SU-DHL-6 (cell line): ENCODE measurements at regions not wholly inside any gene's neighbourhood (a gene's known extent, or its start where the extent isn't known, plus 50 kb on each side); places are given as distances from the start of the nearest gene placed in this dataset.

Experiments
- H2AFZ ChIP-seq: fragments of 200-600 bp; sonication (generic); 2 replicates; pipeline ENCODE4 v1.6.1; 2014; ENCODE audit warnings: low read depth, mild to moderate bottlenecking, moderate library complexity, mixed read lengths, antibody characterized with exemption, low read length; ENCODE audit not compliant: severe bottlenecking
- H3F3A ChIP-seq: fragments of 200-600 bp; shearing (Covaris generic); 2 replicates; pipeline ENCODE4 v1.6.0; 2016; ENCODE audit warnings: antibody characterized with exemption, mild to moderate bottlenecking; ENCODE audit not compliant: insufficient read depth
- H3K27ac ChIP-seq: fragments of 200-600 bp; sonication (generic); 2 replicates; pipeline ENCODE4 v1.5.1; 2016; ENCODE audit warnings: low read depth, mild to moderate bottlenecking, low read length, moderate library complexity, mixed read lengths
- H3K27me3 ChIP-seq: fragments of 200-600 bp; sonication (generic), shearing (Covaris generic); 2 replicates; pipeline ENCODE4 v1.6.0; 2014; ENCODE audit warnings: mild to moderate bottlenecking, low read length
- H3K36me3 ChIP-seq: fragments of 200-600 bp; sonication (generic); 2 replicates; pipeline ENCODE4 v1.6.1; 2014; ENCODE audit warnings: mild to moderate bottlenecking, low read length, mixed read lengths
- H3K4me2 ChIP-seq: fragments of 300-600, 200-600 bp; shearing (Covaris generic), sonication (generic); 2 replicates; pipeline ENCODE4 v1.6.0; 2014; ENCODE audit warnings: low read length, low read depth, mild to moderate bottlenecking; ENCODE audit not compliant: poor library complexity, severe bottlenecking
- H3K4me3 ChIP-seq: fragments of 200-600 bp; sonication (generic); 2 replicates; pipeline ENCODE4 v1.5.1; 2014; ENCODE audit warnings: antibody characterized with exemption, low read length, mild to moderate bottlenecking, mixed read lengths; ENCODE audit not compliant: insufficient read depth, poor library complexity, severe bottlenecking
- H3K79me2 ChIP-seq: fragments of 200-600 bp; sonication (generic); 2 replicates; pipeline ENCODE4 v1.6.1; 2014; ENCODE audit warnings: mild to moderate bottlenecking, low read length, moderate library complexity; ENCODE audit not compliant: insufficient read depth
- H3K9ac ChIP-seq: fragments of 200-600 bp; sonication (generic); 2 replicates; pipeline ENCODE4 v1.7.0; 2014; ENCODE audit warnings: mild to moderate bottlenecking, low read length
- H3K9me2 ChIP-seq: fragments of 200-600 bp; sonication (generic); replicated peaks from 2 replicates; pipeline ENCODE4 v1.6.1; 2014; ENCODE audit warnings: low read length; ENCODE audit not compliant: insufficient read depth
- H3K9me3 ChIP-seq: fragments of 200-600 bp; sonication (generic); 2 replicates; pipeline ENCODE4 v1.6.1; 2014; ENCODE audit warnings: low read length, mixed read lengths; ENCODE audit not compliant: insufficient read depth
- H4K20me1 ChIP-seq: fragments of 200-600 bp; sonication (generic); 2 replicates; pipeline ENCODE4 v1.6.1; 2014; ENCODE audit warnings: low read depth, mild to moderate bottlenecking, antibody characterized with exemption, low read length, moderate library complexity, mixed read lengths
- CTCF ChIP-seq: fragments of 200-600 bp; sonication (generic); IDR thresholded peaks from one replicate; pipeline ENCODE4 v1.5.1; 2017; ENCODE audit warnings: antibody characterized with exemption, mild to moderate bottlenecking, low read length, moderate library complexity; ENCODE audit not compliant: insufficient read depth, poor library complexity, severe bottlenecking
- EZH2phosphoT487 ChIP-seq: fragments of 200-600 bp; sonication (generic), shearing (Covaris generic); conservative IDR thresholded peaks from 2 replicates; pipeline ENCODE4 v1.6.1; 2018; ENCODE audit warnings: mild to moderate bottlenecking, antibody characterized with exemption, low read length, moderate library complexity, mixed read lengths

- no peak for TF ChIP-seq CTCF
- TF ChIP-seq EZH2phosphoT487: no peak
- H3K9ac ChIP-seq: no peak overlapping the region
- H3K9me2 ChIP-seq: no peaks in the 10 kb centered on the region
- H3K4me3 ChIP-seq: no peak overlapping the region
- H3K27me3 ChIP-seq: no peaks in the 10 kb centered on the region
- no peaks in the 10 kb centered on the region for H3K9me3 ChIP-seq
- no peak overlapping the region for H3K27ac ChIP-seq
- H3F3A ChIP-seq: no peaks in the 10 kb centered on the region
- H3K79me2 ChIP-seq: no peaks in the 10 kb centered on the region
- no peak overlapping the region for H2AFZ ChIP-seq
- H3K4me2 ChIP-seq: no peak overlapping the region
- no peaks in the 10 kb centered on the region for H3K36me3 ChIP-seq
- H4K20me1 ChIP-seq: no peaks in the 10 kb centered on the region
Measured at GRCh38 chr16:54477714-54478113, 191.1 kb upstream of the IRX3 start.

- H3F3A ChIP-seq: no peaks in the 10 kb centered on the region
- no peaks in the 10 kb centered on the region for H3K27me3 ChIP-seq
- no peak for TF ChIP-seq EZH2phosphoT487
- no peak for TF ChIP-seq CTCF
- no peak overlapping the region for H3K27ac ChIP-seq
- H3K79me2 ChIP-seq: no peaks in the 10 kb centered on the region
- H3K4me2 ChIP-seq: no peak overlapping the region
- no peaks in the 10 kb centered on the region for H3K9me2 ChIP-seq
- no peaks in the 10 kb centered on the region for H3K36me3 ChIP-seq
- no peak overlapping the region for H3K4me3 ChIP-seq
- no peak overlapping the region for H3K9ac ChIP-seq
- no peaks in the 10 kb centered on the region for H4K20me1 ChIP-seq
- no peak overlapping the region for H2AFZ ChIP-seq
- H3K9me3 ChIP-seq: no peaks in the 10 kb centered on the region
Measured at GRCh38 chr16:54475019-54475601, 188.5 kb upstream of the IRX3 start.

- H3K27ac ChIP-seq: no peak overlapping the region
- no peak overlapping the region for H3K9ac ChIP-seq
- H3K79me2 ChIP-seq: no peaks in the 10 kb centered on the region
- H3K27me3 ChIP-seq: no peaks in the 10 kb centered on the region
- no peaks in the 10 kb centered on the region for H3K36me3 ChIP-seq
- H3K4me3 ChIP-seq: no peak overlapping the region
- H2AFZ ChIP-seq: no peak overlapping the region
- no peak overlapping the region for H3K4me2 ChIP-seq
- TF ChIP-seq EZH2phosphoT487 (no peak), CTCF (no peak)
- H3K9me3 ChIP-seq: no peaks in the 10 kb centered on the region
- H4K20me1 ChIP-seq: no peaks in the 10 kb centered on the region
- no peaks in the 10 kb centered on the region for H3F3A ChIP-seq
- H3K9me2 ChIP-seq: no peaks in the 10 kb centered on the region
Measured at GRCh38 chr16:54473226-54473993, 186.8 kb upstream of the IRX3 start.
